Prostate gland (tissue), 2 donors: ENCODE measurements at regions not wholly inside any gene's neighbourhood (a gene's known extent, or its start where the extent isn't known, plus 50 kb on each side); places are given as distances from the start of the nearest gene placed in this dataset.

ENCODE experiments used
- CTCF ChIP-seq, 4 experiments: fragments of 200-600 bp in 2 of 4; fragments of 450-650 bp in 2 of 4; sonication (generic) in 2 of 4; IDR thresholded peaks; 1 replicate in 3 of 4; 2 replicates in 1 of 4; pipeline ENCODE4 v1.5.1; 2016 to 2019; ENCODE audit warnings: antibody characterized with exemption in 4 of 4, mild to moderate bottlenecking in 2 of 4, moderate library complexity in 2 of 4
- POLR2A ChIP-seq: fragments of 450-650 bp; IDR thresholded peaks from one replicate; pipeline ENCODE4 v1.6.1; 2016; ENCODE audit warnings: antibody characterized with exemption, mild to moderate bottlenecking

DNA sequence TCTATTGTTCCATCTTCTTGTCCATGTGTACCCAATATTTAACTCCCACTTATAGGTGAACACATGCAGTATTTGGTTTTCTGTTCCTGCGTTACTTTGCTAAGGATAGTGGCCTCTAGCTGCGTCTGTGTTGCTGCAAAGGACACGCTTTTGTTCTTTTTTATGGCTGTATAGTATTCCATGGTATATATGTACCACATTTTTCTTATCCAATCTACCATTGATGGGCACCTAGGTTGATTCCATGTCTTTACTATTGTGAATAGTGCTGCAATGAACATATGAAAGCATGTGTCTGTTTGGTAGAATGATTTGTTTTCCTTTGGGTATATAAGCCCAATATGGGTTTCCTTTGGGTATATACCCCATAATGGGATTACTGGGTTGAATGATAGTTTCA, 77.3 kb upstream of the MMADHC start:
- no peak for TF ChIP-seq CTCF (IDR thresholded peaks at IDR 0.05)
- no peak for TF ChIP-seq POLR2A
